SU-DHL-6 (cell line): ENCODE measurements at regions not wholly inside any gene's neighbourhood (a gene's known extent, or its start where the extent isn't known, plus 50 kb on each side); places are given as distances from the start of the nearest gene placed in this dataset.

Experiments used
- CTCF ChIP-seq: fragments of 200-600 bp; sonication (generic); IDR thresholded peaks from one replicate; pipeline ENCODE4 v1.5.1; 2017; ENCODE audit warnings: antibody characterized with exemption, mild to moderate bottlenecking, low read length, moderate library complexity; ENCODE audit not compliant: insufficient read depth, poor library complexity, severe bottlenecking
- EZH2phosphoT487 ChIP-seq: fragments of 200-600 bp; sonication (generic), shearing (Covaris generic); conservative IDR thresholded peaks from 2 replicates; pipeline ENCODE4 v1.6.1; 2018; ENCODE audit warnings: mild to moderate bottlenecking, antibody characterized with exemption, low read length, moderate library complexity, mixed read lengths

DNA sequence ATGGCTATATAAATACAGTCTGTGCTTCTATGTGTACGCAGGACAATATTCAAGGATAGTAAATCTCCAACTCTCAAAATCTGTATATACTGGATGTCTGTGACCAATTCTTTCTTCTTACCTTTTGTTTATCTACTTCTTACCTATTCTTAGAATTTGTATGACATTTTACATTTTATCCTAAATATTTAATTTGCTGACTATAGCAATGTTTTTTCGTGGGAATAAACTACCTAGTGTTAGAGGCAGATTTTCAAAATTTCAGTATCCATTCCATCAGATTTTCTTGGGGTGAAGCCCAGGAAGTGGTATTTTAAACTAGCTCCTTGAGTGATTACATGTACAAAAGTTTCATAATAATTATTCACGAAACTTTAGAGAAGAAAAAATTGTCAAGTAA is 334.5 kb upstream of the BCHE start:
- TF ChIP-seq CTCF (no peak), EZH2phosphoT487 (no peak)
